ENCODE measurements at regions not wholly inside any gene's neighbourhood (a gene's known extent, or its start where the extent isn't known, plus 50 kb on each side); places are given as distances from the start of the nearest gene placed in this dataset.
"Not testable (repeated sequence)": the region's sequence is repeated elsewhere in the genome, so short reads cannot be mapped to it uniquely, and the experiment has no call there.

DNA sequence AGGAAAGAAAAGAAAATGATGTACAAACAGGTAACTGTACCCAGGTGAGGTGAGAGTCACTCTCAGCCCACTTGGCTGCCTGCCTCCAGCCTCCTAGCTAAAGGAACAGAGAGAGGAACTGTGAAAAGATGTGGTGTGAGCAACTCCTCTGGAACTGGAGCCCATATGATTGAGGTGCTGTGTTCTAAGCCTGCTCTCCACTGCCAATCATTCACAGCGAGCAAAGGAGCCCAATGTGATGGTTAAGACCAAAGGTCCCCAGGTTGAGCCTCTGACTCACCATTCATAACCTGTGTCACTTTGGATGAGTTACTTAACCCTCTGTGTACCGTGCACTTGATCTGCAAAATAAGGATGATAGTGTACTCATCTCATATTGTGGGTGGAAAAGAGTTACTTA lies 868.1 kb upstream of the AUTS2 start:
- DNase-seq, result no peak

DNA sequence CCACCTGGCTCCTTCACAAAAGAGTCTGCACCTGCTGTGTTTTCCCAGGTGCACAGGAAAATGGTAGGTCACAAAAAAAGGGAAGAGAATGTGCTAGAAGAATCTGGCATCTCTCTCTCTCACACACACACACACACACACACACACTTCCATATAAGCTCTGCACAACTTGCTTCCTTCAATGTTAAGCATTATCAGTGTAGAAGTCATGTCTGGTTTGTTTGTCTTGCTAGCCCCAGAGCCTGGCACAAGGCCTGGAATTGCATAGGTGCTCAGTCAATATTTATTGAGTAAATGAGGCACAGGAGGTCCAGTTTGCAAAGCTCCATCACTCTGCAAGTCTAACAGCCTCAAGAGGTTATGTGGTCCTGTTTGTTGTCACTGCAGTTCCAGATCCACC lies 867.3 kb upstream of the AUTS2 start:
- no peak for DNase-seq

DNA sequence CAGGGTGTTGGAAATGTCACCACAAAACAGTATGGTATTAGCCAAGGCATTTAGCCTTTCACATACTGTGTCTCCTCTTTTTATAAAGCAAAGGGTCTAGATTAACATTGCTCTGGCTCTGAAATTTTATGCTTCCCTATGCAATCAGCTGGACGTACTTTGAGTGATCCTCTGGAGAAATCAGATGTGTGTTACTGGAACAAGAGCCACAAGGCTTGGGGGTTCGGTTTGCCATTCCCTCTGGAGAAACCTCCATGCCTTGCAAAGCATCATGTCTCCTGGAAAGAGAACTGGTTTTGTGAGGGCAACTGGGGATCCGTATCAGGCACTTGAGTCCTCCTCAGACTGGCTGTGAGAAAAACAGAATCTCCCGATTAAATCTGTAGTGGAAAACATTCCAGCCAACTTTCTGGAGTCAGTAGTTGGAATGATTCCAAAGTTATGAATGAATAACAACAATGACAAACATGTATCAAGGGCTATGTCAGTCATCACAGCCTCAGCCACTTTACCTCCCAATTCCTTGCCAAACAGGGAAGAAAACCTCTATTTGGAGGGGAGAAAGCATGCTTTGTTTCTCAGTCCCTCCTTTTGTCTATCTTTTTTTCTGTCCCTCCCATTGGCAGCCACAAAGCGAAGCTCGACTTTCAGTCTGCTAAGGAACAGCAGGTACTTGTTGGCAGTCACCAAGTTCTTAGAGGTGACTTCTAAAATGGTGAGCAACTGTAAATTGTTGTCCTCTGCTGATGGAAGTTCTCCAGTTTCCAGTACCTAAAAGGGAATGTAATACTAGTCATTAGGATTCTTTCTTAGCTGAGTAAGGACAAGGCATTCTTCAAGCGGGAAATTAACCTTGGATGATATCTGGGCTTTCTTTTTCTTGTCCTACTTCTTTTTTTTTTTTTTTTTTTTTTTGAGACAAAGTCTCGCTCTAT lies 864.8 kb upstream of the AUTS2 start:
- DNase-seq, result no peak

DNA sequence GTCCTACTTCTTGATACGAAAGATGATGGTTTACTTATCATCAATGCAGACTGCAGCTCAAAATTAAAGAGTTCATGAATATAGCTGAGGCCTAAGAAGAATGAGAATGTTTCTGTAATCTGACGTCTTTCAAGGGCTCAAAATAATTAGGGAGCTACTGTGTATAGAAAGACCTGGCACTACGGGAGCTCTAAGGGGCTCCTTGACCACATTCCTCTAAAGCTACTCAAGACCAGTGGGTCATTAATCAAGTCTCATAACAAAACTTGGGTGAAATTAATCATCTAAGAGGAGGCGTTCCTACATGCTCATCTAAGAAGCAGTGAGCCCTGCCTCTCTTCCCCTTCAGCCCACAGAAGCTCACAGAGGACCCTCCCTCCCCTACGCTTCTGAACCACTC lies 863.8 kb upstream of the AUTS2 start:
- no peak for DNase-seq

DNA sequence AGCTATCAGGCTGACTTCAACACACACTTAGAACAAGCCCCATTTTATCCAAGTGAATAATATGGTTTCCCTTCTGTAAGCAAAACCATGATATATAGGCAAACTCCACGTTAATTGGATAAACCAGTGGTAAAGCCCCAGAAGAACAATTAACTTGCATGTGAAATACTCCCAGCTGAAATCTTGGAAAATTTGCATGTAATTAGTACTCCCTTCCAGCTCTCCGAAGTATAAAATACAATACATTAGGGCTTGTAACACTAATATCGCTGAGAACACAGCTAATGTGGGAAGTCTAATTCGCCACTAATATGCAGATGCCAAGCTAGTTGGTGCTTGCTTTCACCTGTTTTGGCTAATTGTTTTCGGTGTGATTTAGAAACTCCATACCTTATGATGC lies 859.0 kb upstream of the AUTS2 start:
- no peak for DNase-seq

DNA sequence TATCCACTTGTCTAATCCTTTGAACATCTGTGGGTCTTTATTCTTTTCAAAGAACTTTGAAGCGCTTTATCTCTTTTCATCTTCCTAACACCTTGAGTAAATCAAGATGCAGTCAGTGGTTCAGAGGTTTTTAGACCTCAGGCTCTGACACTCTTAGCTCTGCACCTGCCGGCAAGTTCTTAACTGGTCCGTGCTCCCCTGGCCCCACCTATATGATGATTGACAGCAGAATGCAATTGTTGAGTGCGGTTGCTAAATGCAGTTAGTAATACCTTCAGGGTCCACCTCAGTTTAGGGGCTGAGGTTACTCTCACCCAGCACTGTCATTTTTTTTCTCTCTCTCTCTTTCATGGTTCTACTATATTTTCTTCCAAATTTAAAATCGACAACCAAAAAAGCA lies 854.2 kb upstream of the AUTS2 start:
- no peak for DNase-seq

DNA sequence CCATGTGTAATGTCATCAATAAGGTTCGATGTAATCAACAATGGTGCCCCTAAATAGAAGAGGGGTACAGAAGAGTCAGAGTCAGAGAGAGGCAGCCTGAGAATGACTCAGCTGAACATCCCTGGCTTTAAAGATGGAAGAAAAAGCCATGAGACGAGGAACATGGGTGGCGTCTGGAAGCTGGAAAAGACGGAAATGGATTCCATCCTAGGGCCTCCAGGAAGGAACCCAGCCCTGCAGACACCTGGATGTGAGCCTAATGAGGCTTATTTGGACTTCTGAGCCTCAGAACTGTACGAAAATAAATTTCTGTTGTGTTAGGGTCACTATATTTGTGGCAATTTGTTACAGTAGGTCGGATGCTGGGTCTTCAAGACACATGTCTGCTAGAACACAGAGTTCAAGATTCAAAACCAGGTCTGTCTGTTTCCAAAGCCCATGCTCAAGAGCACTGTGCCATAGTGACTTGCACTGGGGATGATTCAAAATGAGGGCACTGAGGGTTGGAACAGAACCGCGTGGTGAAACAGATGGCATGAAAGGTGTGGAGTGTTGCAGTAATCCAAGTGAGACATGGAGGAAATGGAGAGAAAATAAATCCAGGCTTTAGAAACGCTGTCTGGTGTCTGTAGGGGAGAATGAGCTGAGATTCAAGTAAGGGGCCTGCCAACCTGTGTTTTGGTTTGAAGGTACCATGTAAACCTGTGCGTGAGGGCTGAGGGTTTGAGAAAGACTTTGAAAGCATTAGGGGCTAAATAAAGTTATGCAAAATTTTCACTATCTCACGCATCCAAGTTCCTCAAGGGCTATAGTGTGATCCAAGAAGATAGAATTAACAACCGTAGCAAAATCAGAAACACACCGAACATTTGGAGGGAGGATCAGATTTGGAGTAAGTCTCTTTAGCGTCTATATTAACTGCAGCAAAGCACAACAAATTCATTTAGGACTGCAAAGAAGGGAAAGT lies 849.1 kb upstream of the AUTS2 start:
- DNase-seq, result no peak

DNA sequence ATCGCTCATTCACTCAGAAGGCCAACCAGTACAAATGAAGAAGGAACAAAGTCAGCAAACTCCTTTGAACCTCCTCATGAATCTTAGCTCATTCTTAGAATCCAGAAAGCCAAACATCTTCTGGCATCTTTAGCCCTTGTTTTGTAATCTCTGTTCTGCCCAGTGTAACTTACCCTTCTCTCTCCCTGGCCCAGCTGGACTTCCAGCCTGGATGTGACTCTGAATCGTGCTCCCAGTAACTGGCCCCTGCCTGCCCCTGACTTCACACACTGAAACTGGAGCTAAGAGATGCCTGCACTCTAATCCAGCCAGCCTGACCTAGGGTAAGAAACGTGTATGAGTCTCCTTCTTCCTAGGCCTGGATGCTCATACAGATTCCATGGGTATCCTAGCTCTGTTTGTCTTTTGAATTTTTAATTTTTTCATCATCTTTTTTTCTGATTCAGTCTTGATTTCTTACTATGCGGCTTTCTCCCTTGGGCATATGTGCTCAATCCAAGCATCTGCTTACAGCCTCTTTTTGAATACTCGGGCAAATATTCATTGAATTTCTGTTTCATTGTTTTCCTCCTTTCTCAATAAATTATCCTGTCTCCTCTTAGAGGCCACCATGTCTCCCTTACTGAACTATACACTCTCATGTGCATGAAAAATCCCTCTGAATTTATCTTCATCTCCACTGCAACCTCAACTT lies 845.6 kb upstream of the AUTS2 start:
- no peak for DNase-seq

DNA sequence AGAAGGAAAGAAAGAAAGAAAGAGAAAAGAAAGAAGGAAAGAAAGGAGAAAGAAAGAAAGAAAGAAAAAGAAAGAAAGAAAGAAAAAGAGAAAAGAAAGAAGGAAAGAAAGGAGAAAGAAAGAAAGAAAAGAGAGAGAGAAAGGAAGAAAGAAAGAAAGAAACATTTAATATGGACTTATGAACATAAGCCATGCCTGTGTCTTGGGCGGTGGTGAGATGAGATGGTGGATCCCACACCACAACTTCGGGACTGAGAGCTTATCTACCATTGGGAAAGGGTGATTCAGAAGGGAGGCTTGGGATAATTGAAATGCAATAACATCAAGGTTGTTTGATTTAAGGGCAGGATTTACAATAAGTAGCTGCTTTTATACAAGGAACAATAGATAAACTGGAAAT lies 843.9 kb upstream of the AUTS2 start:
- DNase-seq, result no peak

DNA sequence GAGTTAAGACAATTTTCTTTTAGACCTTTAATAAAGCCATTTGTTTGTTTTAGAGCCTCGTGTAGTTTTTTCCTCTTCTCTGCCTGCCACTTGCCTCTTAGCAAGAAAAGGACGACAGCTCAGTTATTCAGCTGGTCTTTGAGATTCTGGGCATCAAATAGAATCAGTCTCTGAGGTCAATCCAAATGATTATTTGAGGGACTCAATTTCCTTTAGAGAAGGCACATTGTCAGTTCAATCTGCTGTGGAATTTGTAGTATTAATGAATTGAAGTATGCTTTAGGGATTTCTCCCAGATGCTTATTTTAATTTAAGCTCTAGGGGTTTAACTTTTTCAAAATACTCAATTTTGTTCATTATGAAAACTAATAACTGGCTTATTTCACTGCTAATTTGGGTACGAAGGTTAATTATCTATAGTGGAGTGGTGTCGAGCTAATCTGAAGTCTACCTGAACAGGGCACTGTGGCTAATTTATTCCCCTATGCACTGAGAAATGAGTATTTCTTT lies 841.2 kb upstream of the AUTS2 start:
- DNase-seq, result no peak

DNA sequence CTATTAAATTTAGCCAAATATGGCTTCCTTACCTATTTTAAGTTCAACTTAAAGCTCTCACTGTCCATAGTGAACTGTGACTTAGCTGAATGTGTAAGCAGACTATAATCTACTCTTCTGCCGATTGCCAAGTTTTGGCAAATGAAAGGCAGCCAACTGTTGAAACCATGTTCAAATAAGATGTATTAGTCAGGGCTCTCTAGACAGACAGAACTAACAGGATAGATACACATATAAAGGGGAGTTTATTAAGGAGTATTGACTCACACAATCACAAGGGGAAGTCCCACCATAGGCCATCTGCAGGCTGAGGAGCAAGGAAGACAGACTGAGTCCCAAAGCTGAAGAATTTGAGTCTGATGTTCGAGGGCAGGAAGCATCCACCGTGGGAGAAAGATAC lies 837.7 kb upstream of the AUTS2 start:
- no peak for DNase-seq

DNA sequence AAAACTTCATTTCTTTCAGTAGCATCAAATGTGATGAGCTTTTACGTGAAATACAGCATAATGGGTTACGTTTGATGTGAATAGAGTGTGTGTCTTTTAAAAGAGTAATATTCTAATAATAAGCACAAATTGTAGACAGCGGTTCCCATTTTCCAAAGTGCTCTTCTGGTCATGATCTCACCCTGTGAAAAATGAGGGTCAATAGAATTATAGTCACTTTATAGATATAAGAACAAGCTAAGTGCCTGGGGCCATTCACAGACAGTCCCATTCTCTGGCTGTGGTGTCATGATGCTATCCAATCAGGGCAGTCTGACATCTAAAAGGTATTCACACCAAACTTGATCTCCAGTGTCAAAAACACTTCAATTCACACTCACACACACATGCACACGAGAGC lies 830.8 kb upstream of the AUTS2 start:
- DNase-seq, result no peak

DNA sequence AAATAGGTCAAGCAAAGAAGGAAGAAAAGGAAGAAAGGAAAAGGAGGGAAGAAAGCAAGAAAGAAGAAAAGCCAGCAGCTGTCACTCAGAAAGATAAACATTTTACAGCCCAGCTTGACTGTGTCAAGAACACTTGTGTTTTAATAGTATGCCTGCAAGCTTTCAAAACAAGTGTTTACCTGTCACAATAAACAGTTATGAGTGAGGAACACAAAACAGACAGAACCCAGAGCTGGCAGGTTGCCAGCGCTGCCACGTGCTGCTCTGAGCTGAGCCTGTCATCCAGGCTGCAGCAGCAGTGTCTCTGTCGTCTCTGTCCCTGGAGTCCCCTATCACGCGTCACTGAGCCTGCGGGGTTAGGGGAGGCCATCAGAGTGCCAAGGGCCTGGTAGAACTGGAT lies 827.6 kb upstream of the AUTS2 start:
- no peak for DNase-seq

DNA sequence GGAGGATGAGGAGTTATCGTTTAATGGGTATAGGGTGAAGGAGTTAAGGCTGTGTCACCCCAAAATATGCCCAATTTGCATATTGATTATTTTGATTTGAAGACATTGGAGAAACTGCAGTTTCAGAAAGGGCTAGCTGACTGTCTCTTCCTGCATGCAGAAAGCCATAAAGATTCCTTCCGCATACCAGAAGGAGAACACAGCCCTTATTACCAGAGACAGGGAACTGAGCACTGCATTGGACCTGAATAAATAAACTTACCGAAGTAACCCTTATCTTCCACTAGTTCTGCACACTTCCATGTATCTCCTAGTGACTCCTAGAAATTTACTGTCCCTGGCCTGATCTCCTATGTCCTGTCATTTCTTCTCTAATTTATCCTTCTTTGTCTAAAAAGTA lies 821.9 kb upstream of the AUTS2 start:
- no peak for DNase-seq

DNA sequence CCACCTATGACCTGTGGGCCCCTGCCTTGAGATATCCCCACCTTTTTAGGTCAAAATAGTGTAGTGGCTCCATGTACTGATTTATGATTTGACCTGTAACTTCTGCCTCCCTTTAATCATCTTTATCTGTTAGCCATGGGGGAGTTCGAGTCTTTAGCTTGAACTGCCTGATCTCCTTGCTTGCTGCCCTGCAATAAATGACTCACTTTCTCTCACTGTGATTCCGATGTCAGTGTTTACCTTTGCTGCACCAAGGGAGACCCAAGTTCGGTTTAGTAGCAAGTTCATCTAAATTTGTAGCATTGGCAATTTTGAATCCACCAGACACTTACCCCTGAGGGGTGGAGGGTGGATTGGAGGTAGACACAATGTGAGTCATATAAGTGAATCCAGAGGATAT lies 814.6 kb upstream of the AUTS2 start:
- no peak for DNase-seq

DNA sequence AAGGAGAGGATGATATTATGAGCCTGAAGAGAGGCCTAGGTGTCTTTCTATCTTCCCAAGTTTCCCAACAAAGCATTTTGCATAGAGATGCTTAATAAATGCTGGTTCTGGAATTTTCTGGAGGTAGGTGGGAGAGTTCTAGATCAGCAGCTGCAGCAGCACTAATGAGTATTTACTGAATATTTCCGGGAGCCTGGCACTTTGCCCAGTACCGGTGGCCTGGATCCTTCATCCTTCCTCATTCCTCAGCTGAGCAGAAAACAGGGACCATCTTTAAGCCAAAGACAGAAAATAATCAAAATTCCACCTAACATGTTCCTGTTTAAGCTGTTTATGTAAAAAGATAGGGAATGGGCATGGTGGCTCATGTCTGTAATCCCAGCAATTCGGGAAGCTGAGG lies 813.2 kb upstream of the AUTS2 start:
- DNase-seq, result no peak

DNA sequence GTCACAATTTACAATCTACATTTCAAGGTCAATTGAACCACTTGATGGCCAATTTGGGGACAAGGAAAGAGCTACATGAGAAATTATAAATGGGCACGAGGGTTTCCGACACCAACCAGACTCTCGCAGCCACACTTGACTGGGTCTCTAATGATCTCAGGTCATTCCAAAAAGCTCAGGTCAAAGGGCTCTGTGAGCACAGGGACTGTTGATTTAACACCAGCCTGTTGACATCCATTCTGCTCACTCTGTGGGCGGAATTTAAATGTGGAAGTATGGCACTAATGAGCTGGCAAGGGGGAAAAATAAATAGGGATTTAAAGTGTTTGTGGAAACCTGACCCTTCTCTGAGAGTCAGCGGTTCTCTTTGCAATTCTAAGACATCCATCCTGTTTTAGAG lies 810.7 kb upstream of the AUTS2 start:
- no peak for DNase-seq

DNA sequence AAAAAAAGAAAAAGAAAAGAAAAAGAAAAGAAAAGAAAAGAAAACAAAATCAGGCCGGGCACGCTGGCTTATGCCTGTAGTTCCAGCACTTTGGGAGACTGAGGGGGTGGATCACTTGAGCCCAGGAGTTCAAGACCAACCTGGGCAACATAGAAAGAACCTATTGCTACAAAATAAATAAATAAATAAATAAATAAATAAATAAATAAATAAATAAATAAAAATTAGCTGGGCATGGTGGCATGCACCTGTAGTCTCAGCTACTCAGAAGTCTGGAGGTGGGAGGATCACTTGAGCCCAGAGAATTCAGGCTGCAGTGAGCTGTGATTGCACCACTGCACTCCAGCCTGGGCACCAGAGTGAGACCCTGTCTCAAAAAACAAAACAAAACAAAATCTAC lies 809.7 kb upstream of the AUTS2 start:
- DNase-seq, result not testable (repeated sequence)

DNA sequence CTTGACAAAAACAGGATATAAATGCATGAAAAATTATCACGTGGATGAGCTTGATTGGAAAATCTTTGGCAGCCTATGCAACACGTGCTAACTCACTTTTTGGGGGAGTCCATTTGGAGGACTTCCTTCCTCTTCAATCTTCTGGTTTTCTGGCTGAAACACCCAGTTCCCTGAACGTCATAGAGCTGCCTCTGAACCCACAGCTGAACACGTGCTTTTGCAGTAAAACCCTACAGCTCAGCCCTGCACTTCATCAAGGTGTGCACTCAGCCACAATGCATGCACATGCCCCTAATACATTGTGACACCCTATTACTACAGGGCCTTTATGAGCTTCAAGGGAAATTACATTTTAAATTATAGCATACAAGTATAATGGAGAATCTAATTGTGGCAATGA lies 808.7 kb upstream of the AUTS2 start:
- no peak for DNase-seq

DNA sequence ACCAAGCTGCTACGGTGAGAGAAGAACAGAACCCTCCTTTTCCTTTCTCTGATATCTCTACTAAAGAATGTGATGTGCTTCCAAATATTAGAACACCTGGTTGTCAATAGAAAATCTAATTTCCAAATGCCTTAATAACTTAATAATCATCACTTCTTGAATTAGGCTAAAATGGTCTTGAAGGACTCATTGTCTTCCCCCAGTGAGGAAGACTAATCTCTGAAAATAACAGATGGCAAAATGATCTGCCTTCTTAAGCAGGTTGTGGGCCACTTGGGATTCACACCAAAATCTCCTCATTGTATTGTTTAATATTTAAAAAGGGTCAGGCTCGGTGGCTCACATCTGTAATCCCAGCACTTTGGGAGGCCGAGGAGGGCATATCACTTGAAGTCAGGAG lies 805.9 kb upstream of the AUTS2 start:
- no peak for DNase-seq

DNA sequence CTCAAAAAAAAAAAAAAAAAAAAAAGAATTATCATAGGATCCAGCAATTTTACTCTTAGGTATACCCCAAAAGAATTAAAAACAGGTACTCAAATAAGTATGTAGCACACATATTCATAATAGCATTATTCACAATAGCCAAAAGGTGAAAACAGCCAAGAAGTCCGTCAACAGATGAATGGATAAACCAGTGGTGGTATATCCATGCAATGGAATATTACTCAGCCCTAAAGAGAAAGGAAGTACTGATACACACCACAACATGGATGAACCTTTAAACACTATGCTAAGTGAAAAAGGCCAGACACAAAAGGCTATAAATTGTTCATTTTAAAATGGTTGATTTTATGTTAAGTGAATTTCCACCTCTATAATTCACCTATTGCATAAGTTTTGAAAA lies 804.8 kb upstream of the AUTS2 start:
- DNase-seq, result no peak

DNA sequence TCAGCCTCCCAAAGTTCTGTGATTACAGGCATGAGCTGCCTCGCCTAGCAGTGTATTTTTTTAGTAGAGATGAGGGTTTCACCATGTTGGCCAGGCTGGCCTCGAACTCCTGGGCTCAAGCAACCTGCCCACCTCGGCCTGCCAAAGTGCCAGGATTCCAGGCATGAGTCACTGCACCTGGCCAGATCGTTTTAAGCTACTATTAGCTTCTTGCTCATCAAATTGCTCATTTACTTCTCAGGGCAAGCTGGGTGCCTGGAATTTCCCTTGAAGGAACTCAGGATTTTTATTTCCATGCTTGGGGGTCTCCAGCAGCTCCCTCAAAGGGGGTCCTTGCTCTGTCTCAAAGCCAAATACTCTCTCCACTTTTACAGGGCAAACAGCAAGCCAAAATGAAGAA lies 798.0 kb upstream of the AUTS2 start:
- no peak for DNase-seq

DNA sequence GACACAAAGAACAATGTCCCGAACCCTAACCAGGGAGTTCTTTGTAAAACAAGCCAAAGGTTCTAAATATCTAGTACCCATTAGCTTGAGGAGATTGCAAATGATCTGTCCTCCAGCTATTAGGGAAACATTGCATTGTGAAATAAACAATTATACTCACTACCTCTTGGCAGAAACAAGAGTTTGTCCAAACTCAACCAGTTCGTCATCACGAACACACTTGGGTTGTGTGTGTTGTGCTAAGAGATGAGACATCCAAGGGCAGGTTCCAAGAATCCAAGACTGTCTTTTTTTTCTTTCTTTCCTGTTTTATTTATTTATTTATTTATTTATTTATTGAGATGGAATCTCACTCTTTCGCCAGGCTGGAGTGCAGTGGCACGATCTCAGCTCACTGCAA lies 793.1 kb upstream of the AUTS2 start:
- DNase-seq, result no peak

All from CD4-positive, alpha-beta T cell treated with Interleukin-17A for 1 hour (primary cell).